Osteoblast (primary cell): ENCODE measurements at regions not wholly inside any gene's neighbourhood (a gene's known extent, or its start where the extent isn't known, plus 50 kb on each side); places are given as distances from the start of the nearest gene placed in this dataset.

ENCODE experiments used
- DNase-seq: peaks from one replicate; pipeline ENCODE4 v3.0.0; 2011; ENCODE audit warnings: low spot score, mixed read lengths; ENCODE audit not compliant: insufficient read length; ENCODE audit errors: missing footprints
- H2AFZ ChIP-seq: 2 replicates; pipeline ENCODE4 v1.6.0; 2011; ENCODE audit warnings: mild to moderate bottlenecking, low read length
- H3K27ac ChIP-seq: 2 replicates; pipeline ENCODE4 v1.5.1; 2011; ENCODE audit warnings: mild to moderate bottlenecking, low read depth, low read length, moderate library complexity
- H3K27me3 ChIP-seq: 2 replicates; pipeline ENCODE4 v1.6.0; 2012; ENCODE audit warnings: mild to moderate bottlenecking, control low read depth, inconsistent platforms, low read length, moderate library complexity; ENCODE audit not compliant: insufficient read depth
- H3K36me3 ChIP-seq: 2 replicates; pipeline ENCODE4 v1.5.1; 2011; ENCODE audit warnings: mild to moderate bottlenecking, low read length, control low read depth, moderate library complexity; ENCODE audit not compliant: insufficient read depth
- H3K4me1 ChIP-seq: 2 replicates; pipeline ENCODE4 v1.5.1; 2011; ENCODE audit warnings: mild to moderate bottlenecking, low read length, control low read depth, moderate library complexity; ENCODE audit not compliant: insufficient read depth
- H3K4me2 ChIP-seq: 2 replicates; pipeline ENCODE4 v1.6.0; 2011; ENCODE audit warnings: mild to moderate bottlenecking, low read length; ENCODE audit not compliant: insufficient read depth
- H3K4me3 ChIP-seq: fragments of 200-600 bp; sonication (generic); 3 replicates; pipeline ENCODE4 v1.5.1; 2012; ENCODE audit warnings: mild to moderate bottlenecking, low read length, inconsistent platforms; ENCODE audit not compliant: insufficient read depth
- H3K79me2 ChIP-seq: 2 replicates; pipeline ENCODE4 v1.6.0; 2012; ENCODE audit warnings: mild to moderate bottlenecking, low read length, control low read depth, inconsistent platforms; ENCODE audit not compliant: insufficient read depth
- H3K9me3 ChIP-seq: 2 replicates; pipeline ENCODE4 v1.5.1; 2011; ENCODE audit warnings: low read depth, low read length, control low read depth
- H4K20me1 ChIP-seq: 2 replicates; pipeline ENCODE4 v1.6.0; 2012; ENCODE audit warnings: mild to moderate bottlenecking, low read length, control low read depth; ENCODE audit not compliant: insufficient read depth
- TF ChIP-seq, protein P1 (sequence below): IDR thresholded peaks from 2 replicates; pipeline ENCODE4 v1.5.1; 2011; ENCODE audit warnings: mild to moderate bottlenecking, low read depth, low read length, moderate library complexity; ENCODE audit errors: extremely low read depth

DNA sequence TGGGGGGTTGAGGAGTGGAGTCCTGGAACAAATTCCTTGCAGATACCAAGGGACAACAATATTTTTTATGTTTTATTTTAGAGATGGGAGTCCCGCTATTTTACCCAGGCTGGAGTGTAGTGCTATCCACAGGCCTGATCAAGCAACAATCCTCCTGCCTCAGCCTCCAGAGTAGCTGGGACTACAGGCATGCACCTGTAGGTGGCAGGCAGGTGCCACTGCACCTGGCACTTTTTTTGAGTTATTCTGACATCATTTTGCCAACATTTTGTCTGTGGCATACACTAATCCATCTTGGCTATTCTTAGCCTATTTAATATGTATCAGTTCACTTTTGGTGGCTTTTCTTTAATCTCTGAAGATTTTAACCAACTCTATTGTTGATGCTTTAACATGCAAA lies 317.8 kb upstream of the MTPN start:
- Histone ChIP-seq H2AFZ (no peak overlapping the region), H3K27me3 (no peaks in the 10 kb centered on the region), H3K9me3 (no peaks in the 10 kb centered on the region), H3K4me2 (no peak overlapping the region), H4K20me1 (no peaks in the 10 kb centered on the region), H3K4me1 (no peaks in the 10 kb centered on the region), H3K36me3 (no peaks in the 10 kb centered on the region), H3K79me2 (no peaks in the 10 kb centered on the region), H3K4me3 (no peak overlapping the region), H3K27ac (no peak overlapping the region)
- DNase-seq, result no peak
- TF ChIP-seq, protein P1, sequence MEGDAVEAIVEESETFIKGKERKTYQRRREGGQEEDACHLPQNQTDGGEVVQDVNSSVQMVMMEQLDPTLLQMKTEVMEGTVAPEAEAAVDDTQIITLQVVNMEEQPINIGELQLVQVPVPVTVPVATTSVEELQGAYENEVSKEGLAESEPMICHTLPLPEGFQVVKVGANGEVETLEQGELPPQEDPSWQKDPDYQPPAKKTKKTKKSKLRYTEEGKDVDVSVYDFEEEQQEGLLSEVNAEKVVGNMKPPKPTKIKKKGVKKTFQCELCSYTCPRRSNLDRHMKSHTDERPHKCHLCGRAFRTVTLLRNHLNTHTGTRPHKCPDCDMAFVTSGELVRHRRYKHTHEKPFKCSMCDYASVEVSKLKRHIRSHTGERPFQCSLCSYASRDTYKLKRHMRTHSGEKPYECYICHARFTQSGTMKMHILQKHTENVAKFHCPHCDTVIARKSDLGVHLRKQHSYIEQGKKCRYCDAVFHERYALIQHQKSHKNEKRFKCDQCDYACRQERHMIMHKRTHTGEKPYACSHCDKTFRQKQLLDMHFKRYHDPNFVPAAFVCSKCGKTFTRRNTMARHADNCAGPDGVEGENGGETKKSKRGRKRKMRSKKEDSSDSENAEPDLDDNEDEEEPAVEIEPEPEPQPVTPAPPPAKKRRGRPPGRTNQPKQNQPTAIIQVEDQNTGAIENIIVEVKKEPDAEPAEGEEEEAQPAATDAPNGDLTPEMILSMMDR, result no peak

DNA sequence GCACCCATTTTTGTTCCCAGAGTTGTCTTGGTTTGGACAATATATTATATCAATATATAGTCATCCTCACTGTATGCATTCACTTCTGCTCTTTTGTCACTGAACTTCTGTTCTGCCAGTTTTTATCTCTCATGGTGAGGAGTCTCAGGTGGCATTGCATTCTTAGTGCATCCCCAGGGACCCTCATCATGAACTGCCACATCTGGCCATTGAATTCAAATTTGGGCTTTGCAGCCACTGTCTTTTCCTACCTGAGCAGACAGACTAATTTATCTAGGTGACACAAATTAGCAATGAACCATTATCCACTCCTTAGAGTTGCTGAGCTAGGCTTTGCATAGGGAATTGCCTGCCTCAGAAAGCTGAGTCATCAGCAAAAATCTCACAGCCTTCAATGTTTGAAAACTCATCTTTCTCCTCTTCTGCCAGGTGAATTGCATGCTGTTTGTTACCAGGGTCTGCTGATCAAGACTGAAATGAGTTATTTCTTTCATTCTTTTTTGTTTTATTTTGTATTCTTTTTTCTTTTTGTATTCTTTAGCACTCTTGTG lies 316.8 kb upstream of the MTPN start:
- Histone ChIP-seq H3K4me1 (no peaks in the 10 kb centered on the region), H3K79me2 (no peaks in the 10 kb centered on the region), H3K36me3 (no peaks in the 10 kb centered on the region), H3K9me3 (no peaks in the 10 kb centered on the region), H3K27me3 (no peaks in the 10 kb centered on the region), H3K27ac (no peak overlapping the region), H4K20me1 (no peaks in the 10 kb centered on the region), H2AFZ (no peak overlapping the region), H3K4me2 (no peak overlapping the region), H3K4me3 (no peak overlapping the region)
- TF ChIP-seq, protein P1, result no peak
- no peak for DNase-seq

DNA sequence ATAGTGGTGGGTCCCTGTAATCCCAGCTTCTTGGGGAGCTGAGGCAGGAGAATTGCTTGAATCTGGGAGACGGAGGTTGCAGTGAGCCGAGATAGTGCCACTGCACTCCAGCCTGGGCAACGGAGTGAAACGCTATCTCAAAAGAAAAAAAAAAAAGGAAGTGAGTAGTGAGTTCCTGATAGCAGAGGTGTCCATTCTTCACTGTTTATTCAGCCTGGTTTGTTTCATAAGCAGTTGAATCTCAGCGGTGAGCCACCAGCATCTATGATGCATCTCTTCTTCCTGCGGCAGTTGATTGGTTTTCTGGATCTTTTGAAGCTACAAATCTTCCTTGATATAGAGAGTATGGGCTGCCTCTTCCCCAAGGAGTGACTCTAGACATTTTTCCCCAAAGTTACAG lies 316.1 kb upstream of the MTPN start:
- Histone ChIP-seq H3K79me2 (no peaks in the 10 kb centered on the region), H2AFZ (no peak overlapping the region), H3K36me3 (no peaks in the 10 kb centered on the region), H3K27ac (no peak overlapping the region), H3K9me3 (no peaks in the 10 kb centered on the region), H3K4me2 (no peak overlapping the region), H3K4me1 (no peaks in the 10 kb centered on the region), H3K4me3 (no peak overlapping the region), H4K20me1 (no peaks in the 10 kb centered on the region), H3K27me3 (no peaks in the 10 kb centered on the region)
- TF ChIP-seq, protein P1, result no peak
- no peak for DNase-seq

DNA sequence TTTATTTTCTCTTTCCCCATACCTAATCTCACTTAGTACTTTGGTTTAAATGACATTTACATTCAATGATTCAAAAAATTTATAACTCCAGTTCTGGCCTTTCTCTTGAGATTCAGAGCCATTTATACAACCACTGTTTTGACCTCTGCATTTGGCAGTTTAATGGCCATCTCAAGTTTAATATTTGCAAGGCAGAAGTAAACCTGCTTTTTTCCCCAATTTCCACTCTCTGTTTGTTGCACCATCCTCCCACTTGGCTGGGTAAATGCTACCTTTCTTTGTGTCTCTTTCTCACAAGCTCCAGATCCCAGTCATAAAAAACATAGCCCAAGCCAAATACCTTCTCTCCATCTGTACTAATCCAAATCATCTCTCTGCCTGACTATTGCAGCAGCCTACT lies 315.2 kb upstream of the MTPN start:
- Histone ChIP-seq H3K4me1 (no peaks in the 10 kb centered on the region), H3K9me3 (no peaks in the 10 kb centered on the region), H3K27ac (no peak overlapping the region), H3K36me3 (no peaks in the 10 kb centered on the region), H3K27me3 (no peaks in the 10 kb centered on the region), H3K79me2 (no peaks in the 10 kb centered on the region), H2AFZ (no peak overlapping the region), H4K20me1 (no peaks in the 10 kb centered on the region), H3K4me2 (no peak overlapping the region), H3K4me3 (no peak overlapping the region)
- DNase-seq, result no peak
- TF ChIP-seq, protein P1, result no peak
